Activated T-cell treated with anti-CD3 and anti-CD28 coated beads, Interleukin-2, amount 50 U/mL, for 4 hours (primary cell): ENCODE measurements at regions not wholly inside any gene's neighbourhood (a gene's known extent, or its start where the extent isn't known, plus 50 kb on each side); places are given as distances from the start of the nearest gene placed in this dataset.
A peak's percentile ranks its signal among the peaks of the same experiment; 100 is the strongest.

Experiments used
- ATAC-seq, 2 donors: fragments of 200-7000 bp; cut with Tn5 transposase; one replicate each; pipeline ENCODE4 v1.10.0; 2021
- DNase-seq: peaks from one replicate; pipeline ENCODE4 v3.0.0-alpha.2; 2020
- H3K27me3 Mint-ChIP-seq: one replicate; pipeline ENCODE4 v1.8.0; 2021; ENCODE audit warnings: low read depth, mixed read lengths
- H3K36me3 Mint-ChIP-seq: one replicate; pipeline ENCODE4 v1.8.0; 2022; ENCODE audit warnings: mixed read lengths; ENCODE audit not compliant: insufficient read depth
- H3K4me1 Mint-ChIP-seq: one replicate; pipeline ENCODE4 v1.8.0; 2021; ENCODE audit warnings: low read depth, mixed read lengths
- H3K4me3 Mint-ChIP-seq: one replicate; pipeline ENCODE4 v1.8.0; 2021; ENCODE audit warnings: mild to moderate bottlenecking, moderate library complexity, mixed read lengths
- H3K9me3 Mint-ChIP-seq: one replicate; pipeline ENCODE4 v1.8.0; 2021; ENCODE audit warnings: mixed read lengths

GRCh38 chr9:38228331-38229103, 159.5 kb upstream of the SHB start:
- ATAC-seq (no peak), DNase-seq (no peak)
- Mint-ChIP-seq H3K4me1 (peaks cover 13% of the 10 kb centered on the region), H3K9me3 (no peaks in the 10 kb centered on the region), H3K4me3 (no peak overlapping the region), H3K36me3 (no peaks in the 10 kb centered on the region), H3K27me3 (peaks cover 17% of the 10 kb centered on the region)

- peaks cover 17% of the 10 kb centered on the region for H3K27me3 Mint-ChIP-seq
- ATAC-seq (peak; percentile 46 to 55), DNase-seq (no peak)
- peaks cover 13% of the 10 kb centered on the region for H3K4me1 Mint-ChIP-seq
- H3K4me3 Mint-ChIP-seq = peak overlapping the region; percentile 58
- no peaks in the 10 kb centered on the region for H3K9me3 Mint-ChIP-seq
- no peaks in the 10 kb centered on the region for H3K36me3 Mint-ChIP-seq
These were observed 158.6 kb upstream of the SHB start for GRCh38 chr9:38227656-38228055.

- DNase-seq (peak; percentile 47), ATAC-seq (peak; percentile 67 to 76)
- H3K4me1 Mint-ChIP-seq = peaks cover 13% of the 10 kb centered on the region
- H3K36me3 Mint-ChIP-seq = no peaks in the 10 kb centered on the region
- no peaks in the 10 kb centered on the region for H3K9me3 Mint-ChIP-seq
- H3K27me3 Mint-ChIP-seq = peaks cover 18% of the 10 kb centered on the region
- peak overlapping the region; percentile 58 for H3K4me3 Mint-ChIP-seq
These were observed 158.1 kb upstream of the SHB start for GRCh38 chr9:38227061-38227540.

- peak overlapping the region; percentile 46 for H3K4me3 Mint-ChIP-seq
- H3K9me3 Mint-ChIP-seq = no peaks in the 10 kb centered on the region
- H3K36me3 Mint-ChIP-seq = no peaks in the 10 kb centered on the region
- DNase-seq (no peak), ATAC-seq (peak in 1 of 2 donors; percentile 6)
- H3K27me3 Mint-ChIP-seq = peaks cover 21% of the 10 kb centered on the region
- peaks cover 13% of the 10 kb centered on the region for H3K4me1 Mint-ChIP-seq
These were observed 157.5 kb upstream of the SHB start for GRCh38 chr9:38226491-38226951.

- no peak for ATAC-seq
- Mint-ChIP-seq H3K27me3 (peaks cover 21% of the 10 kb centered on the region), H3K9me3 (no peaks in the 10 kb centered on the region), H3K36me3 (no peaks in the 10 kb centered on the region), H3K4me3 (no peak overlapping the region), H3K4me1 (peaks cover 13% of the 10 kb centered on the region)
- DNase-seq = no peak
These were observed 155.9 kb upstream of the SHB start for GRCh38 chr9:38224941-38225340.

- H3K4me1 Mint-ChIP-seq = no peaks in the 10 kb centered on the region
- H3K36me3 Mint-ChIP-seq = no peaks in the 10 kb centered on the region
- ATAC-seq (no peak), DNase-seq (no peak)
- H3K4me3 Mint-ChIP-seq = no peak overlapping the region
- H3K27me3 Mint-ChIP-seq = no peaks in the 10 kb centered on the region
- H3K9me3 Mint-ChIP-seq = no peaks in the 10 kb centered on the region
These were observed 147.5 kb upstream of the SHB start for GRCh38 chr9:38216572-38216971.

- no peak for ATAC-seq
- Mint-ChIP-seq H3K9me3 (no peaks in the 10 kb centered on the region), H3K27me3 (no peaks in the 10 kb centered on the region)
These were observed 146.4 kb upstream of the SHB start for GRCh38 chr9:38215465-38215864.

GRCh38 chr9:38214432-38214831, 145.4 kb upstream of the SHB start:
- Mint-ChIP-seq H3K4me1 (no peaks in the 10 kb centered on the region), H3K27me3 (no peaks in the 10 kb centered on the region), H3K9me3 (no peaks in the 10 kb centered on the region), H3K36me3 (no peaks in the 10 kb centered on the region), H3K4me3 (no peak overlapping the region)
- ATAC-seq = no peak
- no peak for DNase-seq

More at GRCh38 chr9:38215465-38215864, 146.4 kb upstream of the SHB start:
- DNase-seq = no peak
- H3K4me3 Mint-ChIP-seq = no peak overlapping the region
- H3K4me1 Mint-ChIP-seq = no peaks in the 10 kb centered on the region
- H3K36me3 Mint-ChIP-seq = no peaks in the 10 kb centered on the region

- DNase-seq = no peak
- Mint-ChIP-seq H3K9me3 (no peaks in the 10 kb centered on the region), H3K27me3 (no peaks in the 10 kb centered on the region), H3K4me1 (no peaks in the 10 kb centered on the region), H3K36me3 (no peaks in the 10 kb centered on the region), H3K4me3 (no peak overlapping the region)
- ATAC-seq = no peak
These were observed 144.7 kb upstream of the SHB start for GRCh38 chr9:38213631-38214299.

- Mint-ChIP-seq H3K36me3 (no peaks in the 10 kb centered on the region), H3K4me3 (no peak overlapping the region), H3K9me3 (no peaks in the 10 kb centered on the region), H3K27me3 (no peaks in the 10 kb centered on the region), H3K4me1 (no peaks in the 10 kb centered on the region)
- DNase-seq (no peak), ATAC-seq (no peak)
These were observed 143.0 kb upstream of the SHB start for GRCh38 chr9:38212016-38212415.

- ATAC-seq (no peak), DNase-seq (no peak)
- H3K36me3 Mint-ChIP-seq = no peaks in the 10 kb centered on the region
- H3K4me1 Mint-ChIP-seq = no peaks in the 10 kb centered on the region
- no peaks in the 10 kb centered on the region for H3K9me3 Mint-ChIP-seq
- no peaks in the 10 kb centered on the region for H3K27me3 Mint-ChIP-seq
- H3K4me3 Mint-ChIP-seq = no peak overlapping the region
These were observed 142.0 kb upstream of the SHB start for GRCh38 chr9:38211002-38211401.

GRCh38 chr9:38208206-38208901, 139.3 kb upstream of the SHB start:
- no peak overlapping the region for H3K4me3 Mint-ChIP-seq
- no peaks in the 10 kb centered on the region for H3K9me3 Mint-ChIP-seq
- peaks cover 2% of the 10 kb centered on the region for H3K4me1 Mint-ChIP-seq
- no peaks in the 10 kb centered on the region for H3K36me3 Mint-ChIP-seq
- DNase-seq (no peak), ATAC-seq (no peak)
- no peaks in the 10 kb centered on the region for H3K27me3 Mint-ChIP-seq

- no peak for DNase-seq
- Mint-ChIP-seq H3K27me3 (no peaks in the 10 kb centered on the region), H3K36me3 (no peaks in the 10 kb centered on the region), H3K9me3 (no peaks in the 10 kb centered on the region), H3K4me1 (peaks cover 2% of the 10 kb centered on the region), H3K4me3 (no peak overlapping the region)
- no peak for ATAC-seq
These were observed 138.3 kb upstream of the SHB start for GRCh38 chr9:38207247-38207778.

- H3K36me3 Mint-ChIP-seq = no peaks in the 10 kb centered on the region
- H3K4me3 Mint-ChIP-seq = no peak overlapping the region
- ATAC-seq (no peak), DNase-seq (no peak)
- H3K27me3 Mint-ChIP-seq = no peaks in the 10 kb centered on the region
- no peaks in the 10 kb centered on the region for H3K9me3 Mint-ChIP-seq
- H3K4me1 Mint-ChIP-seq = peaks cover 2% of the 10 kb centered on the region
These were observed 136.3 kb upstream of the SHB start for GRCh38 chr9:38205279-38205678.
